Prostate gland (tissue), 2 donors: ENCODE measurements at regions not wholly inside any gene's neighbourhood (a gene's known extent, or its start where the extent isn't known, plus 50 kb on each side); places are given as distances from the start of the nearest gene placed in this dataset.

Experiments
- POLR2AphosphoS5 ChIP-seq: sonication (generic); formaldehyde crosslinking; IDR thresholded peaks from one replicate; pipeline ENCODE4 v1.6.1; 2017; ENCODE audit warnings: antibody characterized with exemption
- TF ChIP-seq, protein P1 (sequence below), 4 experiments: fragments of 200-600 bp in 2 of 4; fragments of 450-650 bp in 2 of 4; sonication (generic) in 2 of 4; IDR thresholded peaks; 1 replicate in 3 of 4; 2 replicates in 1 of 4; pipeline ENCODE4 v1.5.1; 2016 to 2019; ENCODE audit warnings: antibody characterized with exemption in 4 of 4, mild to moderate bottlenecking in 2 of 4, moderate library complexity in 2 of 4

- TF ChIP-seq, protein P1, sequence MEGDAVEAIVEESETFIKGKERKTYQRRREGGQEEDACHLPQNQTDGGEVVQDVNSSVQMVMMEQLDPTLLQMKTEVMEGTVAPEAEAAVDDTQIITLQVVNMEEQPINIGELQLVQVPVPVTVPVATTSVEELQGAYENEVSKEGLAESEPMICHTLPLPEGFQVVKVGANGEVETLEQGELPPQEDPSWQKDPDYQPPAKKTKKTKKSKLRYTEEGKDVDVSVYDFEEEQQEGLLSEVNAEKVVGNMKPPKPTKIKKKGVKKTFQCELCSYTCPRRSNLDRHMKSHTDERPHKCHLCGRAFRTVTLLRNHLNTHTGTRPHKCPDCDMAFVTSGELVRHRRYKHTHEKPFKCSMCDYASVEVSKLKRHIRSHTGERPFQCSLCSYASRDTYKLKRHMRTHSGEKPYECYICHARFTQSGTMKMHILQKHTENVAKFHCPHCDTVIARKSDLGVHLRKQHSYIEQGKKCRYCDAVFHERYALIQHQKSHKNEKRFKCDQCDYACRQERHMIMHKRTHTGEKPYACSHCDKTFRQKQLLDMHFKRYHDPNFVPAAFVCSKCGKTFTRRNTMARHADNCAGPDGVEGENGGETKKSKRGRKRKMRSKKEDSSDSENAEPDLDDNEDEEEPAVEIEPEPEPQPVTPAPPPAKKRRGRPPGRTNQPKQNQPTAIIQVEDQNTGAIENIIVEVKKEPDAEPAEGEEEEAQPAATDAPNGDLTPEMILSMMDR (IDR thresholded peaks at IDR 0.05): no peak
- no peak for TF ChIP-seq POLR2AphosphoS5
Observed at GRCh38 chrX:26470941-26471340, 255.0 kb downstream of the MAGEB5 start.
